HG02885 (cell line): ENCODE measurements at regions not wholly inside any gene's neighbourhood (a gene's known extent, or its start where the extent isn't known, plus 50 kb on each side); places are given as distances from the start of the nearest gene placed in this dataset.
"Not testable (repeated sequence)": the region's sequence is repeated elsewhere in the genome, so short reads cannot be mapped to it uniquely, and the experiment has no call there.

Source experiments
- ATAC-seq: cut with Tn5 transposase; IDR thresholded peaks from one replicate; pipeline ENCODE4 v1.9.1; 2021; ENCODE audit warnings: mild to moderate bottlenecking; ENCODE audit not compliant: unreplicated experiment, poor library complexity

DNA sequence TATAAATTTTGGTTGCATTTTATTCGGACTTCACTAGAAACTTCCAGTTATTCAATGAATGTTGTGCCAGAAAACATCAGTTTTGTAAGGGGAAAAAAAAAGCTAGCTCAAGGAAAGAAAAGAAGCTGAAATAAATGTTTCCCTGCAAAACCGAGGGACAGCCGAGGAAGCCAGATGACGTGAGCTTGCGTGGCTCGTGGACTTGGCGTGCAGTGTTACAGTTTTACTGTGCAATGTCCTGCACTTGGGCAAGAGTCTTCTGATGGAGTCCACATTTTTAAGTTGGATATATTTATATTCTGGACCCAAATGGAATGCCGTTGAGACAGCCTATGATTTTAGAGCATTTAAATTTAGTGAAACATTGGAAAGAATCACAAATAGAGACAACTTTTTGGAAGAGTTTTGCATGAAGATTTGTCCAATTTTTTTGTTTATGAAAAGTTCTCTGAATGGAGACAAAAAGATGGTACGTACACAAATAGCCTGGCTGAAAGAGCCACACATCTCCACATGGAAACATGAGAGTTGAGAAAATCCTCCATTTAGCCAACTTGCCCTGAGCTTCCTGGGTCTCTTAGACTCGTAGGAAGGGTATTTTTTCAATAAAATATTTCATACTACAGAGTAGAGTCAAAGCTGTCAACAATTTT is 210.5 kb downstream of the BANP start:
- ATAC-seq: not testable (repeated sequence)

DNA sequence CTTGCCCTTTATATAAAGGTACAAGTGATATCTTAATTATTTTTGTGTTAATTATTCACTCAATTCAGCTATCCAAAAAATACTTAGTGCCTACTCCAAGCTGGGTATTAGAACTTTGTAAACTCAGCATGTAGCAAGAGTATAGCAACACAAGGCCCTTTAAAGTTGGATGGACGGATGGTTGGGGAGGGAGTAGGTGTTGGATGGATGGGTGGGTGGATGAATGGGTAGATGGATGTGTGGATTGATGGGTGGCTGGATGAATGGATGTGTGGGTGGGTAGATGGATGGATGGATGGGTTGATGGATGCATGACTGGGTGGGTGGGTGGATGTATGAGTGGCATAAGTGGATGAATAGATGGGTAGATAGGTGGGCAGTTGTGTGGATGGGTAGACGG is 211.5 kb downstream of the BANP start:
- ATAC-seq: not testable (repeated sequence)

DNA sequence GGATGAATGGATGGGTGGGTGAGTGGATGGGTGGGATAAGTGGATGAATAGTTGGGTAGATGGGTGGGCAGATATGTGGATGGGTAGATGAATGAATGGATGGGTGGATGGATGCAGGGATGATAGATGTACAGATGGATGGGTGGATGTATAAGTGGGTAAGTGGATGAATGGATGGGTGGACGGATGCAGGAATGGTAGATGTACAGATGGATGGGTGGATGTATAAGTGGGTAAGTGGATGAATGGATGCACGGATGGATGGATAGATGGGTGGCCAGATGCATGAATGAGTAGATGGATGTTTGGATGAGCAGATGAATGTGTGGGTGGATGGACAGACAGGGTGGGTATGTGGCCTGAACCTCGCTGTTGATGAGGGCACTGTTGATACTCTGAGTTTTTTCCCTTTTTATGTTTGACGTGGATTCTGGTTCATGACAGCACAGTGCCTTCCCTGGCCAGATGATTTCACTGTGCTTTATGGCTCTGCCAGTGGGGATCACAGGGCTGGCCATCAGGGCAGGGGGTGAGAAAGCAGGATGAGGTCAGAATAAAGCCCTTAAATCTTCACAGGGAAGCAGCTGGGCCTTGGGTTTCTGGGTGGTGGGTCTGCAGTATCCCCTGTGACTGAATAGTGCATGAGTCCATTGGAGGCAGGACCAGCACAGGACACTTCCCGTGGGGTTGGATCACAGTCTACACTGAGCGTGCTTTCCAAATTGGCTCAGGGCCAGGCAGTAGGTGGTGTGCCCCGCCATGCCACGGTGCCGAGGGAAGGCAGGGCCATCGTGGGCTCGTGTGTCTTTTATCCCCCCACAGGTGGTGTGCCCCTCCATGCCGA is 213.2 kb downstream of the BANP start:
- ATAC-seq: not testable (repeated sequence)

DNA sequence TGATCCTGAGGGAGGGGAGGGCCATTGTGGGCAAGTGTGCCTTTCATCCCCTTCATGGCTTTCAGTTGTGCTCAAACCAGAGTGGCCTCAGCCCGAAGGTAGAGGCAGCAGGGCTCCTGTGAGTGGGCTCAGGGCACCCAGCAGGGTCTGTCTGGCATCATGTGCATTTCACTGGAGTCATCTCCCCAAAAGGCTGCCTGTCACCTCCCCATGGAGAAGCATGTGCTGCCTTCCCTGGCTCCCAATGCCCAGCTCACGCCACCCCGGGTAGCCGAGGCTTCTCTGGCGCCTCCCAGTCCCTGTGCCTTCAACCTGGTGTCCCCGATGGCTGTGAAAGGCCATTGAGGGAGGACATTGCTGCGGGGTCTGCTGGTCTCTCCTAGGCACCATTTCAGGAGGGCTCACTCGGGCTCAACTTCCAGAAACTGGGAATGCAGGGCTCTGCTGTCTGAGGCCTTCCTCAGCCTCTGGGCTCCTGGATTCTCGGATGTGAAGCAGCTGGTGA is 213.9 kb downstream of the BANP start:
- ATAC-seq: not testable (repeated sequence)

DNA sequence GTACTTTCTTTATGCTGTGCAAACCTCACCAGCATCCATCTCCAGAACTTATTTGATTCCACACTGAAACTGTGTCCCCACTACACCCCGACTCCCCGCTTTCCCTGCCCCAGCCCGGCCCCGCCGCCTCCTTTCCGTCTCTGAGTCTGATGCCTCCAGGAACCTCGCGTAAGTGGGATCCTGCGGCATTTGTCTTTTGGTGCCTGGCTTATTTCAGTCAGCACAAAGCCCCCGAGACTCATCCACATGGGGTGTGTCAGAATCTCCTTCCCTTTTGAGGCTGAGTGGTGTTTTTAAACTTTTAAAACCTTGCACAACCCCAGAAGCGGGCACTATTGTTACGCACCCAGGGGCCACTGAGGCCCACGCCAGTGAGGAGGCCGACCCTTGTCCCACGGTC is 214.4 kb downstream of the BANP start:
- ATAC-seq: not testable (repeated sequence)

DNA sequence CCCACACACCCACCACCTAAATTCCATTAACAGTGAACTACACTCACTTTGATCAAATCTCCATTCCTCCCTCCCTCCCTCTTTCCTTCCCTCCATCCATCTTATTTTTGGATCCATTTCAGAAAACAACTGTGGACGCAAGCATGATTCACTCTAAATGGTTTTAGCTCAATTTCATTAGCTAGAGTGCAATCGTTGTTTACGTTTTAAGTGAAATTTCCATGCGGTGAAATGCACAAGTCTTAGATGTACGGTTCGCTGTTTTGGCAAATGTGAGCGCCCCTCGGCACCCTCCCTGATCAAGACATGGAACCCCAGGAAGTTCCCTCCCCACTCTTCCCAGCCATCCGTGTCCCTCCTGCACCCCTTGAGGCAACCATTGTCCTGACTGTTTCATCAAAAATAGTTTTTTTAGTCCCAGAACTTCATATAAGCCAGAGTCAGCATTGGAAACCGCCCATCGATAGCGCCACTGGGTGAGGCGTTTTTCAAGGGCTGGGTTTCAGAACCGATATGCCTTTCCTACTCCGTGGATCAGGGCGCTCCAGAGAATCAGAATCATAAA is 215.1 kb downstream of the BANP start:
- ATAC-seq: not testable (repeated sequence)

DNA sequence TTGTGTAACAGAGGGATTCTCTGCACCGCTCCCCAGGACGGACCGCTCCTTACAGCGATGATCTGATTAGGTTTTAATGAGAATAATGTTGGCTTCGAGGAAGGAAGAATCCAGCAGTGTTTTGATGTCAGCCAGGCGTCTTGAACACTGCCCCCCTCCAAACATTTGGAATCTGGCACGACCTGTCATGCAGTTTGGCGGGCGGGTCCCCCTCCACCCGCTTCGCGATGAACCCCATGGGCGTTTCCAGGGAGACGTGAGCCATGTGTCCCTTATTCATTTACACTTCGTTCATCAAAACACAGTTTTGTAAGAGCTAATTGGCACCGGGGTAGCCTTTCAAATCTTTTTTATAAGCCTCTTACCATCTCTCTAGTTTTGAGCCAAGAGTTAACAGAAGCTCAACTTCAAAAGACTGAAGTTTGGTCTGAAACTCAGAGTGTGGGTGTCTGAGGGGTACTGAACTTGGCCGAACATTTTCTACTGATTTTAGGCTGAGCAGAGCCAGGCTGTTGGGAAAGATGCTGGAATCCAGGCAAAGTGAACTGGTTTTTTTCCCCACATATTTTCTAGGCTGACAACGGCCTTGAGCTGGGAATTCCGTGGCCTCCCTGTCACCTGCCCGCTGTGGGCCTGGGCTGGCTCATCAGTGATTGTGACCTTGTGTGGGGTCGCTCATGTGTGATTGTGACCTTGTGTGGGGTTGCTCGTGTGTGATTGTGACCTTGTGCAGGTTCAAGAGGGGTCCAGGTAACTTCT is 214.8 kb upstream of the ZNF469 start:
- ATAC-seq: not testable (repeated sequence)

DNA sequence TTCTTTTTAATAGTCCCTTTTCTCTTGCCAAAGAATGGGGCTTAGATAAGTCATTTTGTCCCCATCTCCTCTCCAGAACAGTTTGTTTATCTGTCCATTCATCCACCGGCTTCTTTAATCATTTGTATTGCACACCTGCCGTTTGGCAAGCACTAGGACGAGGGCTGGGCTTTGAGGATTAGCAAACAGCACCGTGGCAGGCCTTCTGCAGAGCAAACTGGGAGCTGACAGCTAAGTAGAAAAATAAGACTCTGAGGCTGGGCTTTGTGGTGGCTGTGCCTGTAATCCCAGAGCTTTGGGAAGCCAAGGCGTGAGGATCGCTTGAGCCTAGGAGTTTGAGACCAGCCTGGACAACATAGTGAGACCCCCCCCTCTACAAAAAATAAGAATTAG is 214.2 kb upstream of the ZNF469 start:
- not testable (repeated sequence) for ATAC-seq

DNA sequence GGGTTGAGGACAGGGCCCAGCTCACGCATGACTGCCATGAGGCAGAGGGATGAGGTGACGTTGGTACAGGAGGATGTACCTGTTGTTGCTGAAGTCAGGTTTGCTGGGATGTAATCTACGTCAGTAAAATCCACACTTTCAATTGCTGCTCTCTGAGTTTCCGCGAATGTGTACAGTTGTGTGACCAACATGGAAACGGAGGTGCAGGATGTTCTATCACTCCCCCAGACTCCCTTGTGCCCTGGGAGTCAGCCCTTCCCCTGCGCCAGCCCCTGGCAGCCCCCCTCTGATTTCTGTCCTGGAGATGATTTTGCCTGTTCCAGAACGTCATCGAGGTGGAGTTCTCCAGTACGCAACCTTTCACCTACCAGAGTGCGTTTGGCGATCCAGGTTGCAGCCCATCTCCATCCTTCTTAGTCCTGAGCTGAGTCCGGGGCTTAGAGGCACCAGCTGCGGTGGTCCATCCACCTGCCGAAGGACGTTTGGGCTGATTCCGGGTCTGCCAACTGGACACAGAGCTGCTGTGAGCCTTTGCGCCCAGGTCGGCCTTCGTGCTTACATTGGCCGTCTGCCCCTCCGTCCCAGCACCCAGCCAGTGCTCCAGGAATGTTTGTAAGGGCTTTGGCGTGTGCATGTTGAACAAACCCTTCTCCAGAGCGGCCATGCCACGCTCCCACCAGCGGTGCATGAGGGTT is 213.5 kb upstream of the ZNF469 start:
- not testable (repeated sequence) for ATAC-seq

DNA sequence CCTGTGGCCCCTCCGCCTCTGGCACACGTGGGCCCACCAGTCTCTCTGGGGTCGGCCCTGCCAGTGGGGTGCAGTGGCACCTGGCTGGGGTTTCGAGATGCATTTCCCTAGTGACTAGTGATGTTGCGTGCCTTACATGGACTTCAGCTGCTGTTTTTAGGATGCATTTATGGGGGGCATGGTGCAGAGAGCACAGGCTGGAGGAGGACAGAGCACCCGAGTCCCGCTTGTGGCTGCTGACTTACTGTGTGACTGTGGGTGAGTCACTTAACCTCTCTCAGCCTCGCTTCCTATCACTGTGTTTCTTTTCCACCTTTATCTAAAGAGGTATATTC is 213.0 kb upstream of the ZNF469 start:
- not testable (repeated sequence) for ATAC-seq

DNA sequence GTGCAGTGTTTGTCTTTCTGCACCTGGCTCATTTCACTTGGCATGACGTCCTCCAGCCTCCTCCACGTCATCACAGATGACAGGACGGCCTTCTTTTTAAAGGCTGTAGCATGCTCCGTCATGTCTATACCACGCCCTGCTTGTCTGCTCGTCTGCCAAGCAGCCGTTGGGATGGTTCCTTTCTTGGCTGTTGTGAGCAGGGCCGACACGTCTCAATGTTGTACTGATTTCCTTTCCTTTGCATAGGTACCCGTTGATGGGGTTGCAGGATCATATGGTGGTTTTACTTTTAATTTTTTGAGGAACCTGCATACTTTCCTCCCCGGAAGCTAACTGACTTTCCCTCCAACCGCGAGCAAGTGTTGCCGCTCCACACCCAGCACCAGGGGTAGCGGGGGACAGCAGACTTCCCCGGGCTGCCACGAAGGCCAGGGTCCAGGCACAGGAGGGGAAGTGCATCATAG is 212.2 kb upstream of the ZNF469 start:
- ATAC-seq: no peak

DNA sequence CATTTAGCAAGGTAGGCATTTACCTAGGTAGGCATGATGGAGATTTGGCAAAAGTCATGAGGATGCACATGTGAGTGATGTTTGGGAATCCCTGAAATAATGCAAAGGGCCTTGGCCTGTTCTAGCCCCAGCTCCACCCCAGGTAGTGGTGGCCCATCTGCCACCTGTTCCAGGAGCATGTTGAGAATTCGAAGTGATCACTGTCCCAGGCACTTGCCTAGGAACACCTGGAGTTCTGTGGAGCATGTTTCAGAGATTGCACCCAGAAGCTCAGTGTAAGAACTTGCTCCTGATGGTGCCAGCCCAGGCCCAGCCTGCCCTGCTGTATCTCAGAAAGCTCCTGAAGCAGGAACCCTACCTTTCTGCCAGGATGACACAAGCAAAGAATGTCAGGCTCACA is 211.6 kb upstream of the ZNF469 start:
- ATAC-seq: not testable (repeated sequence)

DNA sequence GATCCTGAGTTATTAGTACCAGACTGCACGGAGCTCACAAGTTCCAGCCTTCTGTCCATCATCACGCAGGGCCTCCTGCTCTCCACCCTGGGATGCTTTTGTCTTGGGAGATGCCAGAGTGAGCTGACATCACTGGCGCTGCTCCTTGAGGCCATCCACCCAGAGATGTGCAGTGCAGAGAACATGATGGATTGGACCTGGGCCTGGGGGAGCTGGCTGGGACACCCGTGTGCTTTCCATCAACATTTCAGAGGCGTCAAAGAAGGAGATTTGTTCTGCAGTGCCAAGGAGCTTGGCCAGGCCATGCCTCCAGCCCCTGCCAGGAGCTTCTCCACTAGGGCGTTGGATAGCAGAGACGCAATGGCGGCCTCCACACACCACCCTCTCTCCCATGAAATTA is 206.6 kb upstream of the ZNF469 start:
- not testable (repeated sequence) for ATAC-seq

DNA sequence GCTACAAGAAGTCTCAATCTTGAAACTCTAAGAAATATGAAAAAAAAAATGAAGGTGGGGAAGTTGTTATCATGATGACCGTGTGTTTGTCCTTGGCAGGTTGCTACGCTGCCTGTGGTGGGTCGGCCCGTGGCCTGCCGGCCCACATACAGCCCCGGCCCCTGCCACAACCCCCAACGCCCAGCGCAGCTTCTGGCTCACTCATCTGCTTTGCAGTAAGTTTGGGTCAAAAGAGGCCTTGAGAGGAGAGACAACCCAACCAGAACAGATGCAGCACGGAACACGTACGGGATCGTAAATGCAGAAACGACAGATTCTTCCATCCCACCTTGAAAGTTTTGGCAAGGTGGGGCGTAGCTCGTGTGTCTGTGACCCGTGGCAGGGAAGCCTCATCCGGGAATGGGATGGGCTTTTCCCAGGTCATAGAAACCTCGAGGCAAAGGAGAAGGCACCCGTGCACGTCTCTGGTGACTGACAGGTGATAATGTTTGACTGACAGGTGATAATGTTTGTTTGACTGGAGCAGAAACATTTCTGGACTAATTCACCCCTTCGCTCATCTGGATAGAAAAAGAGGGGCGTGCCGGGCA is 206.1 kb upstream of the ZNF469 start:
- ATAC-seq: not testable (repeated sequence)

DNA sequence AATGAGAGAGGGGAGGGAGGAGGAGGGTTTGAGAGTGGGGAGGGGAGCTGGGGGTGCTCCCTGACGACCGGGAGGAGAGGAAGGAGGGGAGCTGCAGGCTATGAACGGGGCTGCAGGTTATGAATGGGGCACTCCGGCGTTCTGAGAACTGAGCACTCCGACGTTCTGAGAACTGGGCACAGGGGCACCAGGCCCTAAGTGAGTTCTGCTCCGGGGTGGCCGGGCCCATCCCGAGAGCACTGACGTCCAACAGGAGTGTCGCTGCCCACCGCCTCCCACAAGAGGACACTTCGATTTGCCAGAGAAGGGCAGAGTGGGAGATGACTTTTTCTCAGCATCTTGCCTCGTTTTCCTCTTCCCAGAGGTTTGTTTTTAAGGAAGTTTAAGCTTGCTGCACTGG is 204.5 kb upstream of the ZNF469 start:
- not testable (repeated sequence) for ATAC-seq

DNA sequence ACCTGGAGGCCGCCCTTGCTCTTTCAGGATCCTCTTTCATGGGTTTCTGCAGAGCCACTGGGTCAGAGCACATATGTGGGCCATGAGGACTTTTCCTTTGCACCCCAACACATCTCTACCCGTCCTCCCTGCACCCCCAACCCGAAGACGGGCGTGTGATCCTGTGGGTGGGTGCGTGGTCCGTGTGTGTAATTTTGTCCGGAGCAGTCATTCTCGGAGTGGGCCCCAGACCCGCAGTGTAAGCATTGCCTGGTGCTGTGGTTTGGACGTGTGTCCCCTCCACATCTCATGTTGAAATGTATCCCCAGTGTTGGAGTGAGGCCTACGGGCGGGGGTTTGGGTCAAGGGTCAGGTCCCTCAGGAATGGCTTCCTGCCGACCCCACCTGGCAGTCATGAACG is 203.9 kb upstream of the ZNF469 start:
- ATAC-seq: not testable (repeated sequence)

DNA sequence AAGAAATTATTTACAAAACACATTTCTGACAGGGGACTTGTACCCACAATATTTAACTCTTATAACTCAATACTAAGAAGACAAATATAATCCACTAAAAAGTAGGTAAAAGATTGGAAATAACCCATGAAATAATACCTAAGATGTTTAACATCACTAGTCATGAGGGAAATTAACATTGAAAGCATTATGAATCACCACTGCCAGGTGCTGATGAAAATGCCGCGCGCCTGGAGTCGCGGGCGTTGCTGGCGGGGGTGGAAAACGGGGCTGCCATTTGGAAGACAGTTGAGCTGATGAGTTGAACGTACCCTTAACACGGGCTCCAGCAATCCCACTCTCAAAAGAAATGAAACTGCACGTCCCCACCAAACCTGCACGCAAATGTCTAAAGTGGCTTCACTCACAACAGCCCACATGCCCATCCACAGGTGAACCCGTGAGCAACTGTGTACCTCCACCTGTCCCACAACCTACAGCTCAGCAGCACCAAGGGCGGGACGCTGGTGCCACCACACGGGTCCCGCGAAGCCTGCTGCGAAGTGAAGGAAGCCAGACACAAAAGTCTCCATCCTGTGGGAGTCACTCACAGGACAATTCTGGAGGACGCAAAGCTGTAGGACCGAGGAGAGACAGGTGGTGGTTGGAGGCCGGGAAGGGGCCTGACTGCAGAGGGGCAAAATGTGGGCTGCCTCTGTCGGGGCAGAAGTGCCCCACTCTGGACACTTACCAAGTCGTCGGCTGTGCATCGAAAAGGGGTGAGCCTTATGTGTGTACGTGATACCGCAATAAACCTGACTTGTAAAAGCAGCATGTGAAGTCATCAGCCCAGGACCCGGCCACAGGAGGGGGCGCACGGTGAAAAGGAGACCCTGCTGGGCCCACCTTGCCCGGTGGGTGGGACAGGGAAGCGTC is 199.5 kb upstream of the ZNF469 start:
- not testable (repeated sequence) for ATAC-seq

DNA sequence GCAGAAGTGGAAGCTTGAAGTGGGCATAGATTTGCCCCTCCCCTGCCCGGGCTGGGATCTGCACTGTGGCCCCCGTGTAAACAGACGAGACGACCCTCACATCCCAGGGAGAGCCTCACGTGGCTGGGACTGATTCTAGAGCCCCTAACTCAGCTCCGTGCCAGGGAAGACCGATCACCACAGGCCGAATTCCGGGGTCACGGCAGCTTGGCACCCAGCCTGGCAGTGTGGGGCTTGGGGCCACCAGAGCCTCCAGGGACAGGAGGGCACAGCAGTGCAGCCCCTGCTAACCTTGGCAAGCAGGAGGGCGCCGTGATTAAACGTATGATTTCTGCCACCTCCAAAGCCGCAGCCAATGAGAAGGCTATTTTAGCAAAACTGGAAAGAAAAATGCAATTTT is 198.7 kb upstream of the ZNF469 start:
- not testable (repeated sequence) for ATAC-seq
